ENCODE measurements at regions not wholly inside any gene's neighbourhood (a gene's known extent, or its start where the extent isn't known, plus 50 kb on each side); places are given as distances from the start of the nearest gene placed in this dataset.
"Not testable (repeated sequence)": the region's sequence is repeated elsewhere in the genome, so short reads cannot be mapped to it uniquely, and the experiment has no call there.

DNA sequence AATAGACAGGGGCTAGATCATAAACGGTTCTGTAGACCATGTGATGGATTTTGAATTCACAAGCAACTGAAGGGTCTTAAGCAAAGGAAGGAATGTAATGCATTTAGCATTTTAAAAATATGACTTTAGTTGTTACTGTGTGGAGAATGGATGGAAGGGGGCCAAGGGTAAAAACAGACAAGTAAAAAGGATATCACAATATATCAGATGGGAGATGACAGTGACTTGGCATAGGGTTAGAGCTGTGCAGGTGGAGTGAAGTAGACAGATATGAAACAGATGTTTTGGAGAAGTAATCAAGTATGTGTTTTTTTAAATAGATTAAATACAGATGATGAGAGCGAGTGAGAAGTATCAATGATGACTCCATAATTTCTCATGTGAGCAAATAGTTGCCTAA, 1116.0 kb upstream of the TENM3 start:
- H3K36me3 ChIP-seq (ENCODE audit: control insufficient read depth, insufficient read depth, low read length) = no peaks in the 10 kb centered on the region
- H3K27me3 ChIP-seq (ENCODE audit: control insufficient read depth, insufficient read depth, low read length) = no peaks in the 10 kb centered on the region
- H3K4me1 ChIP-seq (ENCODE audit: control insufficient read depth, insufficient read depth, low read length) = no peaks in the 10 kb centered on the region
- no peaks in the 10 kb centered on the region for H3K9me3 ChIP-seq (ENCODE audit: control insufficient read depth, low read depth, low read length)
- 100% methylated on average over 1 of the region's 2 CpGs for WGBS (ENCODE audit: insufficient coverage, low lambda C conversion rate)
- no peak overlapping the region for H3K27ac ChIP-seq (ENCODE audit: low read length)
- no peak for DNase-seq
- H3K4me3 ChIP-seq (ENCODE audit: low read length) = no peak overlapping the region

DNA sequence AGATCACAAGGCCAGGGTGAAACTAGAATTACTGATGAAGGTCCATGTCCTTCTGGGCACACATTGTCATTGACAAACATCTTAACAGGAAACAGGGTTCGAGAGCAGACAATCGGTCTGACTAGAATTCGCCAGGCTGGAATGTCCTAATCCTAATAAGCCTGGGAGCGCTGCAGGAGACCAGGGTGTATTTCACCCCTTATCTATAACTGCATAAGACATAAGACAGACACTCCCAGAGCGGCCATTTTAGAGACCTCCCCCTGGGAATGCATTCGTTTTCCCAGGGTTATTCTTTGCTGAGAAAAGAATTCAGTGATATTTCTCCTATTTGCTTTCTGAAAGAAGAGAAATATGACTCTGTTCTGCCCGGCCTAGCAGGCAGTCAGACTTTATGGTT, 1112.9 kb upstream of the TENM3 start:
- 93% methylated on average over 2 of the region's 7 CpGs for WGBS (ENCODE audit: insufficient coverage, low lambda C conversion rate)
- H3K27me3 ChIP-seq (ENCODE audit: control insufficient read depth, insufficient read depth, low read length); H3K27ac ChIP-seq (ENCODE audit: low read length); DNase-seq; H3K36me3 ChIP-seq (ENCODE audit: control insufficient read depth, insufficient read depth, low read length); H3K4me3 ChIP-seq (ENCODE audit: low read length); H3K4me1 ChIP-seq (ENCODE audit: control insufficient read depth, insufficient read depth, low read length); H3K9me3 ChIP-seq (ENCODE audit: control insufficient read depth, low read depth, low read length): not testable (repeated sequence)

DNA sequence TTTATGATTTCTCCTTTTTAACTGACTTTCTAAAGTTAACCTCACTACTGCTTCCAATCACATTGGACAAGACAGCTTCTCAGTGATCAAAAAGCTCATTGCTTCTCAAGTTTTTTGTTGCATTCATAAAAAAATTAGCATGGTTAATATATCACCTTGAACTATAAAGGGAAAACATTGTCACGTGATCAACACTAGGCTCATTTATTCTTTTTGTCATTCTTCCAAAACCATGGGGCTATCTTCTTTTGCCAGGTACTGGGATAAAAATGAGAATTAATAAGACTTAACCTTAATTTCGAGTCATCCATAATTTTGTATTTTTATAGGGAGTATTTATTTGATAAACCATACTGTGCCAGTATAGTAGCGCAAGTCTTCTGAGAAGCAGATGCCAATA, 1105.9 kb upstream of the TENM3 start:
- no peak for DNase-seq
- no peak overlapping the region for H3K4me3 ChIP-seq (ENCODE audit: low read length)
- no peaks in the 10 kb centered on the region for H3K9me3 ChIP-seq (ENCODE audit: control insufficient read depth, low read depth, low read length)
- 92% methylated on average over 3 of the region's 3 CpGs for WGBS (ENCODE audit: insufficient coverage, low lambda C conversion rate)
- H3K27me3 ChIP-seq (ENCODE audit: control insufficient read depth, insufficient read depth, low read length) = no peaks in the 10 kb centered on the region
- no peaks in the 10 kb centered on the region for H3K36me3 ChIP-seq (ENCODE audit: control insufficient read depth, insufficient read depth, low read length)
- no peak overlapping the region for H3K27ac ChIP-seq (ENCODE audit: low read length)
- H3K4me1 ChIP-seq (ENCODE audit: control insufficient read depth, insufficient read depth, low read length) = no peaks in the 10 kb centered on the region

DNA sequence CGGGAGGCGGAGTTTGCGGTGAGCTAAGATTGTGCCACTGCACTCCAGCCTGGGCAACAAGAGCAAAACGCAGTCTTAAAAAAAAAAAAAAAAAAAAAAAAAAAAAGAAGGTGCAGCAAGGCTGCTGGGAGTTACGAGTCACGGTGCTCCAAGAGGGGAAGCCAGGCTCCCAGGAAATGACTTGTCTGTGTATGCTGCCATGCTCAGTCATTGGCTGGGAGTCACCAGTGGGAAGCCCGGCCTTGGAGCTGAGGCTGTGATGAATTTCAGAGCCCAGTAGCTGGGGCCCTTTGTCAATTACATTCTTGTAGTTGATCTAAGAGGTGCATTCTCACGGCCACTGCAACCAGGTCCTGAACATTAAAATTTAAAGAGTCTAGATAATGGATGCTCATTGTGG, 1105.1 kb upstream of the TENM3 start:
- H3K9me3 ChIP-seq (ENCODE audit: control insufficient read depth, low read depth, low read length) = no peaks in the 10 kb centered on the region
- peaks cover 3% of the 10 kb centered on the region for H3K27me3 ChIP-seq (ENCODE audit: control insufficient read depth, insufficient read depth, low read length)
- H3K36me3 ChIP-seq (ENCODE audit: control insufficient read depth, insufficient read depth, low read length) = no peaks in the 10 kb centered on the region
- WGBS (ENCODE audit: insufficient coverage, low lambda C conversion rate) = no CpG with 5 or more reads among the region's 8 CpGs
- H3K27ac ChIP-seq (ENCODE audit: low read length) = no peak overlapping the region
- no peak overlapping the region for H3K4me3 ChIP-seq (ENCODE audit: low read length)
- DNase-seq = no peak
- no peaks in the 10 kb centered on the region for H3K4me1 ChIP-seq (ENCODE audit: control insufficient read depth, insufficient read depth, low read length)

DNA sequence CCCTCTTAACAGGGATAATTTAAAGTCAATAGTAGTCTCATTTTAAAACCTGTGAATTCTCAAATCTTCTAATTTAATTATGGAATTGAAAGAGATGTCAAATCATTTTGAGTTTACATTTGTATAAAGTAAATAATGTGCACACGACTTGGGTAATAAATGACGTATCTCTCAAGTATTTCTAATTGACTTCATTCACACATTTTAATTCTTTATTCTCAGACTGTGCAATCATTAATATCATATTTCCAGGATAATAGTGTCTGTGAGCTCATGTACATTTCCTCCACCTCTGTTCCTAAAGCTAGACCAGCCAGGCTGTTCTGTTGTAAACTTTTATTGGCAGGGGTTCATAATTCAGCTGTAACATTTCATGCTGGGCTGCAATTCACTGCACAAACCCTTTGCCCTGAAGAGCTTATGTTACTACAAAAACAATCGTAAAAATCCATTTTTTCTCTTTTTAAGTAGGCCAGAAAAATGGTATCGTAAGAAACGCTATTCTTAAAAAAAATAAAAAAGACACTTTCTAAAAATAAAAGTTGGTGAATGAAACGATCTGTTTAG, 1103.1 kb upstream of the TENM3 start:
- WGBS (ENCODE audit: insufficient coverage, low lambda C conversion rate) = 38% methylated on average over 6 of the region's 6 CpGs
- H3K27ac ChIP-seq (ENCODE audit: low read length) = no peak overlapping the region
- H3K9me3 ChIP-seq (ENCODE audit: control insufficient read depth, low read depth, low read length) = no peaks in the 10 kb centered on the region
- no peaks in the 10 kb centered on the region for H3K36me3 ChIP-seq (ENCODE audit: control insufficient read depth, insufficient read depth, low read length)
- H3K4me3 ChIP-seq (ENCODE audit: low read length) = no peak overlapping the region
- H3K4me1 ChIP-seq (ENCODE audit: control insufficient read depth, insufficient read depth, low read length) = no peaks in the 10 kb centered on the region
- DNase-seq = no peak
- H3K27me3 ChIP-seq (ENCODE audit: control insufficient read depth, insufficient read depth, low read length) = peaks cover 3% of the 10 kb centered on the region

DNA sequence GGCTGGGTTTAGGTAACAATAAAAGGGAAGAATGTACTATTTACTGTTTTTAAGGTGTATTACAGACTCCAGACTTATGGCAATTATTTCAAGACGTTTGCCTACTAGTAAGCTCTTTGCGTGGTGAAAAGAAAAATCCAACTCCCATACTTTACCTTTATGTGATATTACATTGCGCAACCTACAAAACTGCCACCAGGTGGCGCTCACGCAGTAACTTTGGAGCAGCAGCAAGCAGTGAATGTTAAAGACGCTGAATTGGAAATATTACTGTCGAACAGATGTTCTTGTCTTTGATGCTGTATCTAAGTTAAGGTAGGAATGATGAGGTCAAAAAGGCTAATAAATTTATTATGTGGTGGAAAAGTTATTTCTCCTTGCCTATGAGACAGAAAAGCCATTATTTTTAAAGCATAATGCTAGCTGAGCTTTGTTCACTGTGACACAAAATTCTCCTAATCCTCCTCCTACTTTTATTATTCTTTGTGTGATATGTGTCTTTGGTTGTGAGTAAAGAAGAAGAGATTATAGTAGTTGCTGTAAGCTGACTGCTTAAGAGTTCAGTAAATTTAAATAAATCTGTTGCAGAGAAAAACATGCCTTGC, 1099.8 kb upstream of the TENM3 start:
- Histone ChIP-seq H3K27me3 (ENCODE audit: control insufficient read depth, insufficient read depth, low read length) (peaks cover 3% of the 10 kb centered on the region), H3K27ac (ENCODE audit: low read length) (no peak overlapping the region), H3K4me1 (ENCODE audit: control insufficient read depth, insufficient read depth, low read length) (no peaks in the 10 kb centered on the region), H3K9me3 (ENCODE audit: control insufficient read depth, low read depth, low read length) (no peaks in the 10 kb centered on the region), H3K4me3 (ENCODE audit: low read length) (no peak overlapping the region), H3K36me3 (ENCODE audit: control insufficient read depth, insufficient read depth, low read length) (no peaks in the 10 kb centered on the region)
- peak; percentile 47 to 54 for DNase-seq
- no CpG with 5 or more reads among the region's 7 CpGs for WGBS (ENCODE audit: insufficient coverage, low lambda C conversion rate)

DNA sequence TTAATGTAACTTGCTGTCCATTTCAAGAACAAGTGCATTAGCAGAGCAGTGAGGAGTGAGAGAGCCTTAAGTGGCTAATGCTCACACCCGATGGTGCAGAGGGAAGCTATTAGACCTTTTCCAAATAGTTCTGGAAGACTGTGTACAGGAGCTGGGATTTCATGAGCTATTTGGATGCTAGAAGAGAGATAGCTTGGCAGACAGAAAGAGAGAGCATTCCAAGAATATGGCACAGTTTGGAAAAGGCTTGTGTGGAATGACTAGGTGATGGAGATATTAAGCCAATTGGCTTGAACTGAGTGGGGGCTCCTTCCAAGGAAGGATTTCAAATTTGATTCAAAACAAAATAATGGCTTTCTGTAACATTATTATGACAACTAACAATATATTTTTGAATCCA, 1097.2 kb upstream of the TENM3 start:
- no peak overlapping the region for H3K27ac ChIP-seq (ENCODE audit: low read length)
- no peaks in the 10 kb centered on the region for H3K9me3 ChIP-seq (ENCODE audit: control insufficient read depth, low read depth, low read length)
- no peaks in the 10 kb centered on the region for H3K36me3 ChIP-seq (ENCODE audit: control insufficient read depth, insufficient read depth, low read length)
- no peaks in the 10 kb centered on the region for H3K4me1 ChIP-seq (ENCODE audit: control insufficient read depth, insufficient read depth, low read length)
- WGBS (ENCODE audit: insufficient coverage, low lambda C conversion rate) = no CpG with 5 or more reads among the region's 1 CpG
- no peak overlapping the region for H3K4me3 ChIP-seq (ENCODE audit: low read length)
- peaks cover 3% of the 10 kb centered on the region for H3K27me3 ChIP-seq (ENCODE audit: control insufficient read depth, insufficient read depth, low read length)
- no peak for DNase-seq

DNA sequence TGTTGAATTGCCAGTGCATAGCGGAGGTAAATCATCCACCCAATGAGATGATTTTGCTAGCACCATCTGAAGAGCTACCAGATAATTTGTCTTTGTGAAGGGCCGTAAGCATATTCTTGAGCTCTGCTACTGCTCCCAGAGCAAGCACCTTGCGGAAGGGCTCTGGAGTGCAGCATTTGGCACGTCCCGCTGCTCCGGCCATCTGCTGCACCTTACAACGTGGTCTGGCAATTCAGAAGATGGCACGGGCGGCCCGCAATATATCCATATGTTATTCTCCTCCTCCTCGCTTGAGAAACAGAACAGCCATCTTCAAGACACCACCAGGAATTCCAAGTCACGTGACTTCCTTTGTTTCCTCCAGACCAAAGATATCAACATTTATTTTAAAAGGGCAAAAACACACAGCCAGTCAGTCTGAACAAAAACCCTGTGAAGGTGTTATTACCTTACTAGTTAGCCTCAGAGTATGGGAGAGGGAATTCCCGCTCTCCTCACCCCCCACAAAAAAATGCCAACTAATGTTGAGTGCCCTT, 1095.7 kb upstream of the TENM3 start:
- no peak overlapping the region for H3K27ac ChIP-seq (ENCODE audit: low read length)
- no peaks in the 10 kb centered on the region for H3K9me3 ChIP-seq (ENCODE audit: control insufficient read depth, low read depth, low read length)
- H3K27me3 ChIP-seq (ENCODE audit: control insufficient read depth, insufficient read depth, low read length) = peaks cover 3% of the 10 kb centered on the region
- no peak for DNase-seq
- H3K4me3 ChIP-seq (ENCODE audit: low read length) = no peak overlapping the region
- no peaks in the 10 kb centered on the region for H3K4me1 ChIP-seq (ENCODE audit: control insufficient read depth, insufficient read depth, low read length)
- H3K36me3 ChIP-seq (ENCODE audit: control insufficient read depth, insufficient read depth, low read length) = no peaks in the 10 kb centered on the region
- WGBS (ENCODE audit: insufficient coverage, low lambda C conversion rate) = no CpG with 5 or more reads among the region's 13 CpGs

DNA sequence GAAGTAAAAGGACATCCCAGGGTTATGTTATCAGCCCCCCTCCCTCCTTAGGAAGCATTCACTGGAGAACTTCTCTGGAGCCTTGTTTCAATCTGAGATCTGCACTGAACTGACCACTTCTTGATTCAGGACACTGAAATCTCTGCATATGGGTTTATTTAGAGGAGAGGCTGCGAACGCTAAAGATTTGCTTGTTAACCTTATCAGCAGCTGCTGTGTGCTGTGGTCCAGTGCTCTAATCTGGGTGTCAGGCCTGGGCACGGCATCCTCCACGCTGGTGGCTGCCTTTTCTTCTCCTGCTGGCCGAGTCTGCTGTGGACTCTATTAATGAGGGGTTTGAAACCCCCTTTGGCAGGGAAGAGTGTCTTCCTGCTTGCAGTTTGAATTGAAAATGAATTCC, 1094.7 kb upstream of the TENM3 start:
- WGBS (ENCODE audit: insufficient coverage, low lambda C conversion rate) = no CpG with 5 or more reads among the region's 5 CpGs
- no peaks in the 10 kb centered on the region for H3K4me1 ChIP-seq (ENCODE audit: control insufficient read depth, insufficient read depth, low read length)
- no peak overlapping the region for H3K27ac ChIP-seq (ENCODE audit: low read length)
- H3K4me3 ChIP-seq (ENCODE audit: low read length) = no peak overlapping the region
- DNase-seq = no peak
- no peaks in the 10 kb centered on the region for H3K9me3 ChIP-seq (ENCODE audit: control insufficient read depth, low read depth, low read length)
- H3K36me3 ChIP-seq (ENCODE audit: control insufficient read depth, insufficient read depth, low read length) = no peaks in the 10 kb centered on the region
- H3K27me3 ChIP-seq (ENCODE audit: control insufficient read depth, insufficient read depth, low read length) = no peaks in the 10 kb centered on the region

DNA sequence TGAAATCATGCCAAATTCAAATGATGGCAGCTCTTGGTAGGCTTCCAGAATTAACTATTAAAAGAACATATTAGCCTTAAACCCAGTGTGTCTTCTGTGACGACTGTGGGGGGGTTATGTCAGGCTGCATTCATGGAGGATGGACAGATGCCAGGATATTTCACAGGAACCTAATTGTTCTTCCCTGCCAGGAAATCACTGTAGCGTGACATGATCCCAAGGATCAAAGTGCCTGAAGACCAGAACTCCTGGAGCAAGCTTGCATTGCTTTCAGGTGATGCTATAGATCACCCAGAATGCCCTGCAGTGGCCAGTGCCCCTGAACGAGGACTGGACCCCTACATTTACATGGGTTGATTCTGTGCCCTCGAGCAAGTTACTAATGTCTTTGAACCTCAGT, 1093.0 kb upstream of the TENM3 start:
- no peaks in the 10 kb centered on the region for H3K4me1 ChIP-seq (ENCODE audit: control insufficient read depth, insufficient read depth, low read length)
- H3K27me3 ChIP-seq (ENCODE audit: control insufficient read depth, insufficient read depth, low read length) = no peaks in the 10 kb centered on the region
- H3K9me3 ChIP-seq (ENCODE audit: control insufficient read depth, low read depth, low read length) = no peaks in the 10 kb centered on the region
- no peak overlapping the region for H3K4me3 ChIP-seq (ENCODE audit: low read length)
- DNase-seq = no peak
- no peak overlapping the region for H3K27ac ChIP-seq (ENCODE audit: low read length)
- WGBS (ENCODE audit: insufficient coverage, low lambda C conversion rate) = no CpG with 5 or more reads among the region's 4 CpGs
- no peaks in the 10 kb centered on the region for H3K36me3 ChIP-seq (ENCODE audit: control insufficient read depth, insufficient read depth, low read length)

DNA sequence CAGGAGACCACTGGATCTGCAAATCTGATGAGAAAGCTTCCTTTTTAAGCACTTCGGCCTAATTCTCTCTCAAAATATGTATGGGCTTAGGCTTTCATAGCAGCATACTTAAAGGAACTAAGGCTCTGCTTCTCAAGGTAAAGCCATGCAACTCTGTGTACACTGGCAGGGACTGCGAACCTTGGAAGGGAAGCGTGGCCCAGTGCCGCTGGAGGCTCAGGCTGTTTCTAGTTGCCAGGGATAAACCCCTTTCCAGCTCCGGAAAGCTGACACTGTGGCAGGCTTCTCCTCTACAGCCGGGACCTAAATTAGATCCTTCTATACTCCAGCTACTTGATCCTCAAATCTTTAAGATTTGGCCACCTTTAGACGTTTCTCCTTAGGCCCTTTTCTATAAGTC, 1091.3 kb upstream of the TENM3 start:
- H3K4me1 ChIP-seq (ENCODE audit: control insufficient read depth, insufficient read depth, low read length) = no peaks in the 10 kb centered on the region
- H3K4me3 ChIP-seq (ENCODE audit: low read length) = no peak overlapping the region
- 86% methylated on average over 1 of the region's 7 CpGs for WGBS (ENCODE audit: insufficient coverage, low lambda C conversion rate)
- H3K27me3 ChIP-seq (ENCODE audit: control insufficient read depth, insufficient read depth, low read length) = no peaks in the 10 kb centered on the region
- no peaks in the 10 kb centered on the region for H3K9me3 ChIP-seq (ENCODE audit: control insufficient read depth, low read depth, low read length)
- no peaks in the 10 kb centered on the region for H3K36me3 ChIP-seq (ENCODE audit: control insufficient read depth, insufficient read depth, low read length)
- no peak overlapping the region for H3K27ac ChIP-seq (ENCODE audit: low read length)
- no peak for DNase-seq
